Stimulated activated CD4-positive, alpha-beta T cell treated with anti-CD3 and anti-CD28 coated beads, Interleukin-12 subunit alpha, Interleukin-12 subunit beta, amount 100 ng/mL, for 4 hours (primary cell): ENCODE measurements at regions not wholly inside any gene's neighbourhood (a gene's known extent, or its start where the extent isn't known, plus 50 kb on each side); places are given as distances from the start of the nearest gene placed in this dataset.
"Not testable (repeated sequence)": the region's sequence is repeated elsewhere in the genome, so short reads cannot be mapped to it uniquely, and the experiment has no call there.

Experiments used
- DNase-seq: peaks from one replicate; pipeline ENCODE4 v3.0.0-alpha.2; 2020

- DNase-seq, result no peak
Measured at GRCh38 chr16:9597967-9598730, 506.7 kb downstream of the HAPSTR1 start.

- no peak for DNase-seq
Measured at GRCh38 chr16:9598731-9599083, 507.3 kb downstream of the HAPSTR1 start.

GRCh38 chr16:9599415-9600120 is 508.1 kb downstream of the HAPSTR1 start:
- no peak for DNase-seq

GRCh38 chr16:9602189-9602588 is 510.7 kb downstream of the HAPSTR1 start:
- DNase-seq, result no peak

- no peak for DNase-seq
Measured at GRCh38 chr16:9603316-9603715, 511.9 kb downstream of the HAPSTR1 start.

- DNase-seq, result no peak
Measured at GRCh38 chr16:9607515-9608230, 516.2 kb downstream of the HAPSTR1 start.

- no peak for DNase-seq
Measured at GRCh38 chr16:9610727-9611126, 519.3 kb downstream of the HAPSTR1 start.

GRCh38 chr16:9612267-9612666 is 520.8 kb downstream of the HAPSTR1 start:
- DNase-seq, result no peak

GRCh38 chr16:9614389-9614788 is 522.9 kb downstream of the HAPSTR1 start:
- DNase-seq, result no peak

- DNase-seq, result no peak
Measured at GRCh38 chr16:9622268-9622667, 530.8 kb downstream of the HAPSTR1 start.

- DNase-seq, result no peak
Measured at GRCh38 chr16:9625122-9625521, 533.7 kb downstream of the HAPSTR1 start.

- no peak for DNase-seq
Measured at GRCh38 chr16:9627427-9627826, 536.0 kb downstream of the HAPSTR1 start.

GRCh38 chr16:9630119-9630518 is 538.7 kb downstream of the HAPSTR1 start:
- DNase-seq, result no peak

- DNase-seq, result no peak
Measured at GRCh38 chr16:9630985-9631384, 539.5 kb downstream of the HAPSTR1 start.

- DNase-seq, result no peak
Measured at GRCh38 chr16:9633844-9634243, 542.4 kb downstream of the HAPSTR1 start.

- not testable (repeated sequence) for DNase-seq
Measured at GRCh38 chr16:9635150-9635720, 543.8 kb downstream of the HAPSTR1 start.

- no peak for DNase-seq
Measured at GRCh38 chr16:9644258-9644657, 538.0 kb downstream of the GRIN2A start.

- DNase-seq, result no peak
Measured at GRCh38 chr16:9645911-9646310, 536.3 kb downstream of the GRIN2A start.

- no peak for DNase-seq
Measured at GRCh38 chr16:9647981-9648701, 534.1 kb downstream of the GRIN2A start.

- DNase-seq, result no peak
Measured at GRCh38 chr16:9650284-9650683, 531.9 kb downstream of the GRIN2A start.

GRCh38 chr16:9655051-9655450 is 527.2 kb downstream of the GRIN2A start:
- no peak for DNase-seq

- DNase-seq, result no peak
Measured at GRCh38 chr16:9657641-9658040, 524.6 kb downstream of the GRIN2A start.

GRCh38 chr16:9658164-9658563 is 524.1 kb downstream of the GRIN2A start:
- no peak for DNase-seq
